HEK293T (cell line): ENCODE measurements at regions not wholly inside any gene's neighbourhood (a gene's known extent, or its start where the extent isn't known, plus 50 kb on each side); places are given as distances from the start of the nearest gene placed in this dataset.

Experiments
- BHLHE40 ChIP-seq: fragments of 450-650 bp; IDR thresholded peaks from 2 replicates; pipeline ENCODE4 v1.6.1; 2016; ENCODE audit warnings: mild to moderate bottlenecking, moderate library complexity, borderline replicate concordance
- ELF4 ChIP-seq: fragments of 450-650 bp; IDR thresholded peaks from 2 replicates; pipeline ENCODE4 v1.6.1; 2017; ENCODE audit warnings: antibody characterized with exemption
- FOXM1 ChIP-seq: fragments of 450-650 bp; IDR thresholded peaks from 2 replicates; pipeline ENCODE4 v1.6.1; 2017; ENCODE audit warnings: mild to moderate bottlenecking, borderline replicate concordance
- SP1 ChIP-seq: fragments of 450-650 bp; IDR thresholded peaks from 2 replicates; pipeline ENCODE4 v1.6.1; 2017
- SUZ12 ChIP-seq: fragments of 450-650 bp; IDR thresholded peaks from 2 replicates; pipeline ENCODE4 v1.6.1; 2016; ENCODE audit warnings: mild to moderate bottlenecking

DNA sequence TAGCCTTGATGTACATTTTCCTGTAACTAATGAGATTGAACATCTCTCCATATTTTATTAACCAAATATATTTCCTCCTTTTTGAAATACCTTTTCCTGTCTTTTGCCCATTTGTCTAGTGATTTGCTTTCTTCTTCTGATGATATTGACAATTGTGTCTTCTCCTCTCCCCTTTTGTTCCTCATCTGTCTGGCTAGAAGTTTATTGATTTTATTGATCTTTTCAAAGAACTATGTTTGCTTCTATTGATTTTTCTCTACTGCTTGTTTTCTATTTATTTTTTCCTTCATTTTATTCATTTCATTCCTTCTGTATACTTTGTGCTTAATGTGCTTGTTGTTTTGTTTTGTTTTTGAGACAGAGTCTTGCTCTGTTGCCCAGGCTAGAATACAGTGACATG lies 181.4 kb upstream of the SMIM23 start:
- TF ChIP-seq BHLHE40 = no peak
- TF ChIP-seq SP1 = no peak
- no peak for TF ChIP-seq SUZ12
- no peak for TF ChIP-seq FOXM1
- no peak for TF ChIP-seq ELF4
